Fibroblast of pulmonary artery (primary cell): ENCODE measurements at regions not wholly inside any gene's neighbourhood (a gene's known extent, or its start where the extent isn't known, plus 50 kb on each side); places are given as distances from the start of the nearest gene placed in this dataset.
"Not testable (repeated sequence)": the region's sequence is repeated elsewhere in the genome, so short reads cannot be mapped to it uniquely, and the experiment has no call there.

Experiments used
- DNase-seq: peaks from one replicate; pipeline ENCODE4 v3.0.0-alpha.2; 2010; ENCODE audit warnings: low read depth
- H3K4me3 ChIP-seq: replicated peaks from 2 replicates; pipeline ENCODE4 v1.5.1; 2011; ENCODE audit warnings: low read depth, mild to moderate bottlenecking, control low read depth, low read length, moderate library complexity
- TF ChIP-seq, protein P1 (sequence below): IDR thresholded peaks from 2 replicates; pipeline ENCODE4 v1.5.1; 2011; ENCODE audit warnings: mild to moderate bottlenecking, control low read depth, low read length, inconsistent platforms; ENCODE audit errors: missing control alignments

DNA sequence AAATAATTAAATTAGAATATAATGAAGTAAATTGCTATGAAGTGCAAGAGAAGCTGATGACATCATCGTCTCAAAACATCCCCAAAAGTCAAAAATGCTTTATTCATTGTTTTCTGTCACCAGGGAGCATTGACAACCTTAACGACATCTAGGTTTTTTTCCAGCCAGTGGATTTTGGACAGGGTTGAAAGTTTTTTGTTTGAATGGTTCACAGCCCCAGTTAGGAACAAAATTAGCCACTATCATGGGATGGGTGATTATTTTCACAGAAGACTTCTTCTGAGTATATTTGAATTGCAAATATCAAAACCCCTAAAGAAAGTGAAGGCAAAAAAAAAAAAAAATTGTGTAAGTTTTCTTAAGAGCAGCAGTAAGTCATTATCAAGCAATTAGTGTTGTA lies 826.1 kb downstream of the STPG2 start:
- H3K4me3 ChIP-seq, result no peak overlapping the region
- DNase-seq, result no peak
- TF ChIP-seq, protein P1, sequence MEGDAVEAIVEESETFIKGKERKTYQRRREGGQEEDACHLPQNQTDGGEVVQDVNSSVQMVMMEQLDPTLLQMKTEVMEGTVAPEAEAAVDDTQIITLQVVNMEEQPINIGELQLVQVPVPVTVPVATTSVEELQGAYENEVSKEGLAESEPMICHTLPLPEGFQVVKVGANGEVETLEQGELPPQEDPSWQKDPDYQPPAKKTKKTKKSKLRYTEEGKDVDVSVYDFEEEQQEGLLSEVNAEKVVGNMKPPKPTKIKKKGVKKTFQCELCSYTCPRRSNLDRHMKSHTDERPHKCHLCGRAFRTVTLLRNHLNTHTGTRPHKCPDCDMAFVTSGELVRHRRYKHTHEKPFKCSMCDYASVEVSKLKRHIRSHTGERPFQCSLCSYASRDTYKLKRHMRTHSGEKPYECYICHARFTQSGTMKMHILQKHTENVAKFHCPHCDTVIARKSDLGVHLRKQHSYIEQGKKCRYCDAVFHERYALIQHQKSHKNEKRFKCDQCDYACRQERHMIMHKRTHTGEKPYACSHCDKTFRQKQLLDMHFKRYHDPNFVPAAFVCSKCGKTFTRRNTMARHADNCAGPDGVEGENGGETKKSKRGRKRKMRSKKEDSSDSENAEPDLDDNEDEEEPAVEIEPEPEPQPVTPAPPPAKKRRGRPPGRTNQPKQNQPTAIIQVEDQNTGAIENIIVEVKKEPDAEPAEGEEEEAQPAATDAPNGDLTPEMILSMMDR, result no peak

GRCh38 chr4:97317671-97318070 lies 825.6 kb downstream of the STPG2 start:
- DNase-seq, result no peak
- no peak overlapping the region for H3K4me3 ChIP-seq
- TF ChIP-seq, protein P1, result no peak

DNA sequence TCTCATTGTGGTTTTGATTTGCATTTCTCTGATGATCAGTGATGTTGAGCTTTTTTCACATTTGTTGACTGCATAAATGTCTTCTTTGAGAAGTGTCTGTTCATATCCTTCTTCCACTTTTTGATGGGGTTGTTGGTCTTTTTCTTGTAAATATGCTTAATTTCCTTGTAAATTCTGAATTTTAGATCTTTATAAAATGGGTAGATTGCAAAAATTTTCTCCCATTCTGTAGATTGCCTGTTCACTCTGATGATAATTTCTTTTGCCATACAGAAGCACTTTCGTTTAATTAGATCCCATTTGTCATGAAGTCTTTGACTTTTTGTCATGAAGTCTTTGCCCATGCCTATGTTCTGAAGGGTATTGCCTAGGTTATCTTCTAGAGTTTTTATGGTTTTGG lies 817.5 kb downstream of the STPG2 start:
- not testable (repeated sequence) for DNase-seq, H3K4me3 ChIP-seq

DNA sequence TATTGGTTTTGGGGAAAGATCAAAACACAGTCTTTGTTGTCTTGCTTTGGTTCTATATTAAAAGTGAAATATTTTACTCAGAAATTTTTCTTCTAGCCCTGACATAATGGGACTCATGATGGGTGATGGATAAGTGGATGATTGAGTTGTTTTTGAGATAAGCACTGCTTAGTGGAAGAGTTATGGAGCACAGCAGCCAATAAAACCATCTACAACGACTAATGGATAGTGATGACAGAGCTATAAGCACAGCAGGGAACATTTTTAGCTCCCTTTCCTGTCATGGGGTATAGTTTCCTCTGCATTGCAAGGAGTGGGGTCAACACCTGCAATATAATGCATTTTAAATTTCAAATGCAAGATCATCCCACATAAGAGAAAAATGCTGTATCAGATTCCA lies 812.4 kb downstream of the STPG2 start:
- no peak overlapping the region for H3K4me3 ChIP-seq
- TF ChIP-seq, protein P1, result no peak
- no peak for DNase-seq

GRCh38 chr4:97334348-97334747 lies 808.9 kb downstream of the STPG2 start:
- DNase-seq, result no peak
- TF ChIP-seq, protein P1, result no peak
- H3K4me3 ChIP-seq, result no peak overlapping the region

- no peak overlapping the region for H3K4me3 ChIP-seq
- no peak for DNase-seq
- TF ChIP-seq, protein P1, result no peak
Measured at GRCh38 chr4:97349468-97350186, 793.6 kb downstream of the STPG2 start.

- no peak for DNase-seq
- no peak overlapping the region for H3K4me3 ChIP-seq
- TF ChIP-seq, protein P1, result no peak
Measured at GRCh38 chr4:97353876-97354275, 789.4 kb downstream of the STPG2 start.
